ENCODE measurements at regions not wholly inside any gene's neighbourhood (a gene's known extent, or its start where the extent isn't known, plus 50 kb on each side); places are given as distances from the start of the nearest gene placed in this dataset.

DNA sequence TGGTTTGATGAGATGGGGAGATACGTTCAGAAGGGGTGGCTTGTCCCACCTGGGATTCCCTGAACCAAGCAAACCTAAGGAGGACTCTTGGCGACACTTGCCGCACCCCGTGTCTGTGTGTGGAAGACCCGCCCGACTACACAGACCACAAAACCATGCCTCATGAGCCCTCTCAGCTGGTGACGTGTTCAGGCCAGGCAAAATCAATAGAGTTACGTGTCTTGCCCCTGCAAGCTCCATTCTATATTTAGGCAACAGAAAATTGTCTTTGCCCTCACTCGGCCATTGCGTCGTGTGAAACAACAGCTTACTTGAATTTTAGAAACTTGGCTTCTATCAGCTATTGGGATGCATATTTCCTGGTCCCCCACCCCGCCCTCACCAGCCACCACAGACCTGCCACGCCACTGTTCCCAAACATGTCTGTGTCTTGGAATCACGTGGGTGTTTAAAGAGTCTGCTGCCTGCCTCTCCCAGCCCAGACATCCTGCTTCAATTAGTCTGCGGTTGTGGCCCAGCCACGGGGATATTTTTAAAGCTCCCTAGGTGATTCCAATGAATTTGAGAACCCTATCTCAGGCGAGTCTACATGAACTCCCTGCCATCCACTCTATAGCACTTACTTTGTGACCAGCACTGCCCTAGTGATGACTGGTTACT is 279.2 kb upstream of the EXOC2 start (continued):
- no peak for TF ChIP-seq ZBTB49 (tag by site-specific recombination; IDR thresholded peaks at IDR 0.05; ENCODE audit: low read depth)
- TF ChIP-seq MYNN (tag by site-specific recombination; IDR thresholded peaks at IDR 0.05; ENCODE audit: borderline replicate concordance): no peak
- TF ChIP-seq ZNF354C (tag by site-specific recombination; IDR thresholded peaks at IDR 0.05; ENCODE audit: borderline replicate concordance, low read depth): no peak
- TF ChIP-seq, protein P1, sequence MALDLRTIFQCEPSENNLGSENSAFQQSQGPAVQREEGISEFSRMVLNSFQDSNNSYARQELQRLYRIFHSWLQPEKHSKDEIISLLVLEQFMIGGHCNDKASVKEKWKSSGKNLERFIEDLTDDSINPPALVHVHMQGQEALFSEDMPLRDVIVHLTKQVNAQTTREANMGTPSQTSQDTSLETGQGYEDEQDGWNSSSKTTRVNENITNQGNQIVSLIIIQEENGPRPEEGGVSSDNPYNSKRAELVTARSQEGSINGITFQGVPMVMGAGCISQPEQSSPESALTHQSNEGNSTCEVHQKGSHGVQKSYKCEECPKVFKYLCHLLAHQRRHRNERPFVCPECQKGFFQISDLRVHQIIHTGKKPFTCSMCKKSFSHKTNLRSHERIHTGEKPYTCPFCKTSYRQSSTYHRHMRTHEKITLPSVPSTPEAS (tag by site-specific recombination; IDR thresholded peaks at IDR 0.05): no peak
- no peak for TF ChIP-seq KLF10 (tag by site-specific recombination; IDR thresholded peaks at IDR 0.05)
- TF ChIP-seq ZNF416 (tag by site-specific recombination; IDR thresholded peaks at IDR 0.05): no peak

DNA sequence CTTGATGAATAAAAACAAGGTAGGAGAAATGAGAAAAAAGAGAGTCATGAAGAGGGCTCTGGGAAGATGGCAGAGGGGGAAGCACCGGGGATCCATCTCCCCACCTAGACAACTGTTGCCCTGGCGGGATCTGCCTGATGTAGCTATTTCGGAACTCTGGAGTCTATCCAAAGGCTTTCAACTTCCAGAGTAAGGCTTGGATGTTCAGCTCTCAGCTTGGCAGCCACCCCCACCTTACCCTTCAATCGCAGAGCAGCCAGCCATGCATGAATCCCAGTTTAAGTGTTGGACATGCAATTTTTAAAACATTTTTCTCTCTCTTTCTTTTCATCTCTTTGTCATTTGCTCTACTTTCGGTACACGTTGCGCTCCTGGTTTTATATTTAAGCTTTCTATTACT is 275.9 kb upstream of the EXOC2 start:
- Histone ChIP-seq H3K36me3 (ENCODE audit: control insufficient read depth in 2 of 2, insufficient read depth in 1 of 2, low read length in 2 of 2) (no peaks in the 10 kb centered on the region), H3K27ac (ENCODE audit: extremely low read depth, low read depth, low read length) (no peak overlapping the region), H3K4me1 (ENCODE audit: control insufficient read depth, insufficient read depth, low read length) (no peaks in the 10 kb centered on the region), H3K9me3 (ENCODE audit: control insufficient read depth, insufficient read depth, low read depth, low read length) (no peaks in the 10 kb centered on the region), H3K4me3 (ENCODE audit: low read depth, low read length) (no peak overlapping the region)
- ChIA-PET POLR2A (interaction anchor here (0.6 kb wide), 1 partner anchor 103 kb away, joined by 3 read pairs; no protein-coding TSS in a partner anchor), CTCF (no interaction called here)
- TF ChIP-seq ZNF785 (tag by site-specific recombination; IDR thresholded peaks at IDR 0.05) (no peak), MEIS1 (CRISPR knock-in tag; IDR thresholded peaks at IDR 0.05; ENCODE audit: borderline replicate concordance) (no peak), ZBTB49 (tag by site-specific recombination; IDR thresholded peaks at IDR 0.05; ENCODE audit: low read depth) (no peak), ATF2 (tag by site-specific recombination; IDR thresholded peaks at IDR 0.05; ENCODE audit: low read depth) (no peak)

- Histone ChIP-seq H3K9me3 (ENCODE audit: control insufficient read depth, insufficient read depth, low read depth, low read length) (no peaks in the 10 kb centered on the region), H3K4me3 (ENCODE audit: low read depth, low read length) (no peak overlapping the region), H3K27ac (ENCODE audit: extremely low read depth, low read depth, low read length) (no peak overlapping the region), H3K4me1 (ENCODE audit: control insufficient read depth, insufficient read depth, low read length) (no peaks in the 10 kb centered on the region), H3K36me3 (ENCODE audit: control insufficient read depth in 2 of 2, insufficient read depth in 1 of 2, low read length in 2 of 2) (no peaks in the 10 kb centered on the region)
- ChIA-PET CTCF (no interaction called here), POLR2A (no interaction called here)
- TF ChIP-seq ZNF23 (tag by site-specific recombination; IDR thresholded peaks at IDR 0.05; ENCODE audit: borderline replicate concordance) (no peak), ZNF600 (tag by site-specific recombination; IDR thresholded peaks at IDR 0.05) (no peak), ZNF10 (tag by site-specific recombination; IDR thresholded peaks at IDR 0.05) (no peak), ZNF416 (tag by site-specific recombination; IDR thresholded peaks at IDR 0.05) (no peak), KLF17 (tag by site-specific recombination; IDR thresholded peaks at IDR 0.05) (no peak), ZNF132 (tag by site-specific recombination; IDR thresholded peaks at IDR 0.05; ENCODE audit: borderline replicate concordance) (no peak), ZFP41 (tag by site-specific recombination; IDR thresholded peaks at IDR 0.05; ENCODE audit: borderline replicate concordance) (no peak), ZNF596 (tag by site-specific recombination; IDR thresholded peaks at IDR 0.05) (no peak), ZNF302 (tag by site-specific recombination; IDR thresholded peaks at IDR 0.05; ENCODE audit: low read depth) (no peak), BCL11A (tag by site-specific recombination; IDR thresholded peaks at IDR 0.05; ENCODE audit: low read depth) (no peak), ZBTB11 (tag by site-specific recombination; conservative IDR thresholded peaks at IDR 0.05; ENCODE audit: low read depth) (no peak), ZNF843 (tag by site-specific recombination; IDR thresholded peaks at IDR 0.05) (no peak)
These were observed 274.8 kb upstream of the EXOC2 start for GRCh38 chr6:967701-968100.
